ENCODE measurements at regions not wholly inside any gene's neighbourhood (a gene's known extent, or its start where the extent isn't known, plus 50 kb on each side); places are given as distances from the start of the nearest gene placed in this dataset.
"Not testable (repeated sequence)": the region's sequence is repeated elsewhere in the genome, so short reads cannot be mapped to it uniquely, and the experiment has no call there.

DNA sequence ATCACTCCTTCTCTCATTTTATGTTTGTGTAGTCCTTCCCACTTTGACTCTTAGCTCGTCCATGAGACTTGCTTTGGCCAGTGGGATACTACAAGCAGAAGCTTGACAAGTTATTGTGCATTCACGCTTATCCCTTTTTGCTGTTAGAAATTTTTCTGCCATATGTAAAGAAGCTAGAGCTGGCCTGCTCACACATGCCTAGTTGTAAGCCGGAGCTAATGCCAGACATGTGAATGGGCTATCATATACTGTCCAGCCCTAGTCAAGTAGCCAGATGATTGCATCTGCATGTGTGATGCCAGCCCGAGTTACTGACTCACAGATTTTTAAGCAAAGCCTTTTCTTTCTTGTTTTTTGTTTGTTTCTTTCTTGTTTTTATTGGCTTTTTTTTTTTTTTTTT, 460.7 kb downstream of the TDRD3 start:
- no peaks in the 10 kb centered on the region for H3K36me3 ChIP-seq (ENCODE audit: control insufficient read depth, insufficient read depth, low read length)
- H3K27ac ChIP-seq (ENCODE audit: low read depth, low read length): no peak overlapping the region
- H3K4me3 ChIP-seq (ENCODE audit: low read length): no peak overlapping the region
- no peaks in the 10 kb centered on the region for H3K4me1 ChIP-seq (ENCODE audit: control insufficient read depth, insufficient read depth, low read length)
- no peaks in the 10 kb centered on the region for H3K27me3 ChIP-seq (ENCODE audit: control insufficient read depth, insufficient read depth, low read length)
- H3K9ac ChIP-seq (ENCODE audit: low read length): no peak overlapping the region

- H3K4me3 ChIP-seq (ENCODE audit: low read length): no peak overlapping the region
- H3K27ac ChIP-seq (ENCODE audit: low read depth, low read length): no peak overlapping the region
- no peaks in the 10 kb centered on the region for H3K27me3 ChIP-seq (ENCODE audit: control insufficient read depth, insufficient read depth, low read length)
- no peaks in the 10 kb centered on the region for H3K4me1 ChIP-seq (ENCODE audit: control insufficient read depth, insufficient read depth, low read length)
- no peak overlapping the region for H3K9ac ChIP-seq (ENCODE audit: low read length)
- no peaks in the 10 kb centered on the region for H3K36me3 ChIP-seq (ENCODE audit: control insufficient read depth, insufficient read depth, low read length)
These were observed 455.9 kb downstream of the TDRD3 start for GRCh38 chr13:60852886-60853285.

GRCh38 chr13:60851378-60851777, 454.4 kb downstream of the TDRD3 start:
- H3K36me3 ChIP-seq (ENCODE audit: control insufficient read depth, insufficient read depth, low read length): no peaks in the 10 kb centered on the region
- no peak overlapping the region for H3K9ac ChIP-seq (ENCODE audit: low read length)
- no peaks in the 10 kb centered on the region for H3K4me1 ChIP-seq (ENCODE audit: control insufficient read depth, insufficient read depth, low read length)
- H3K27me3 ChIP-seq (ENCODE audit: control insufficient read depth, insufficient read depth, low read length): no peaks in the 10 kb centered on the region
- H3K4me3 ChIP-seq (ENCODE audit: low read length): no peak overlapping the region
- H3K27ac ChIP-seq (ENCODE audit: low read depth, low read length): no peak overlapping the region

- H3K9ac ChIP-seq (ENCODE audit: low read length): no peak overlapping the region
- H3K4me3 ChIP-seq (ENCODE audit: low read length): no peak overlapping the region
- no peaks in the 10 kb centered on the region for H3K27me3 ChIP-seq (ENCODE audit: control insufficient read depth, insufficient read depth, low read length)
- H3K27ac ChIP-seq (ENCODE audit: low read depth, low read length): no peak overlapping the region
- H3K4me1 ChIP-seq (ENCODE audit: control insufficient read depth, insufficient read depth, low read length): no peaks in the 10 kb centered on the region
- H3K36me3 ChIP-seq (ENCODE audit: control insufficient read depth, insufficient read depth, low read length): no peaks in the 10 kb centered on the region
These were observed 453.5 kb downstream of the TDRD3 start for GRCh38 chr13:60850526-60850925.

DNA sequence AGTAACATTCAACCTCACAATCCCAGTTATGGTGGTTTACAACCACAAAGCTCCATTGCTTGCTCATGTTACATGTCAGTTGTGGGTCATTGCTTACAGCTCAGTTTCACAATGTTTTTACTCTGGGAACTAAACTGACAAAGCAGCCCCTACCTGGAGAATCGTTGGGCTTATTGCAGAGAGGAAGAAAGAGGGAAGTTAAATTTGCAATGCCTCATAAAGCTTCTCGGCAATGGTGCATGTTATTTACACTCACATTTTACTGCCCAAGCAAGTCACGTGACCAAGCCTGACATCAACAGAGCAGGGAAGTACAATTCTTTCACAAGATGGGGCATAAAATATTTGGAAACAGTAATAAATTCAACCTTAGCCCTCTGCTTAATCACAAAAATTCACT, 441.6 kb downstream of the TDRD3 start:
- H3K4me1 ChIP-seq (ENCODE audit: control insufficient read depth, insufficient read depth, low read length): no peaks in the 10 kb centered on the region
- H3K27ac ChIP-seq (ENCODE audit: low read depth, low read length): no peak overlapping the region
- H3K36me3 ChIP-seq (ENCODE audit: control insufficient read depth, insufficient read depth, low read length): no peaks in the 10 kb centered on the region
- H3K4me3 ChIP-seq (ENCODE audit: low read length): no peak overlapping the region
- no peak overlapping the region for H3K9ac ChIP-seq (ENCODE audit: low read length)
- H3K27me3 ChIP-seq (ENCODE audit: control insufficient read depth, insufficient read depth, low read length): no peaks in the 10 kb centered on the region

GRCh38 chr13:60837806-60838205, 440.8 kb downstream of the TDRD3 start:
- Histone ChIP-seq H3K4me3 (ENCODE audit: low read length) (no peak overlapping the region), H3K9ac (ENCODE audit: low read length) (no peak overlapping the region), H3K36me3 (ENCODE audit: control insufficient read depth, insufficient read depth, low read length) (no peaks in the 10 kb centered on the region), H3K27ac (ENCODE audit: low read depth, low read length) (no peak overlapping the region), H3K27me3 (ENCODE audit: control insufficient read depth, insufficient read depth, low read length) (no peaks in the 10 kb centered on the region), H3K4me1 (ENCODE audit: control insufficient read depth, insufficient read depth, low read length) (no peaks in the 10 kb centered on the region)

DNA sequence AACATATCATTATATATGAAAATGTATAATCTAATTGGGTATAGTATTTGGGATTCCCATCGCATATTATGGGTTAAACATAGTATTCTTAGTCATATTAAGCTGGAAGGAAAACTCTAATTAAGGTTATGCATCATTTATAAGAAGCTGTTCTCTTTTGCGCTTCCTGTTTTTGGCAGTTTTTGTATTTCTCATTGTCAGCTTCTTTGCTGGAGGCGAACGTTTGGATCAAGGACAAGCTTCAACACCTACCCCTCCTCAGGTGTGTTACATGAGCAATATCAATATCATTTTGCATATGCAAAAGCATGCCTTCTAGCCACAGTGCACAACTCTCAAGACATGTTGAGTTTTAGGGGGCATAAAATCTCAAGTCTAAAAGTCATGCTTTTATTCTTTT, 439.8 kb downstream of the TDRD3 start:
- Histone ChIP-seq H3K4me3 (ENCODE audit: low read length) (no peak overlapping the region), H3K36me3 (ENCODE audit: control insufficient read depth, insufficient read depth, low read length) (no peaks in the 10 kb centered on the region), H3K27ac (ENCODE audit: low read depth, low read length) (no peak overlapping the region), H3K4me1 (ENCODE audit: control insufficient read depth, insufficient read depth, low read length) (no peaks in the 10 kb centered on the region), H3K9ac (ENCODE audit: low read length) (no peak overlapping the region), H3K27me3 (ENCODE audit: control insufficient read depth, insufficient read depth, low read length) (no peaks in the 10 kb centered on the region)

DNA sequence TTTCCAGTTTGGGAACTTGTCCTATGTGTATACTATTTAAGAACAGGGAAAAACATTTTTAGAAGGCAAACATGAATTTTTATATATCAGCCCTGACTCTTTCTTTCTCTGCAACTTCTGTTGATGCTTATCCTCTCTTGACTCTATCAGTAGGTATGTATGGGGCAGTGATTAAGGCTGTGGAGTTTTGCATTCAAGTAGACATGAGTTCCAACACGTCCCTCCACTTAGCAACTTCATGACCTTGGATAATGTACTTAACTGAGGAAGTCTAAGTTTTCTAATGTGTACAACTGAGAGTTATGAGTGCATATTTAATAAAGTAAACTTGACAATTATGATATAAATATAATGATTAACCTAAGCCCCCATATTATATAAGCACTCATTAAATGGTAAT, 414.6 kb downstream of the TDRD3 start:
- H3K36me3 ChIP-seq (ENCODE audit: control insufficient read depth, insufficient read depth, low read length): no peaks in the 10 kb centered on the region
- H3K9ac ChIP-seq (ENCODE audit: low read length): no peak overlapping the region
- no peak overlapping the region for H3K27ac ChIP-seq (ENCODE audit: low read depth, low read length)
- no peaks in the 10 kb centered on the region for H3K27me3 ChIP-seq (ENCODE audit: control insufficient read depth, insufficient read depth, low read length)
- no peaks in the 10 kb centered on the region for H3K4me1 ChIP-seq (ENCODE audit: control insufficient read depth, insufficient read depth, low read length)
- no peak overlapping the region for H3K4me3 ChIP-seq (ENCODE audit: low read length)

DNA sequence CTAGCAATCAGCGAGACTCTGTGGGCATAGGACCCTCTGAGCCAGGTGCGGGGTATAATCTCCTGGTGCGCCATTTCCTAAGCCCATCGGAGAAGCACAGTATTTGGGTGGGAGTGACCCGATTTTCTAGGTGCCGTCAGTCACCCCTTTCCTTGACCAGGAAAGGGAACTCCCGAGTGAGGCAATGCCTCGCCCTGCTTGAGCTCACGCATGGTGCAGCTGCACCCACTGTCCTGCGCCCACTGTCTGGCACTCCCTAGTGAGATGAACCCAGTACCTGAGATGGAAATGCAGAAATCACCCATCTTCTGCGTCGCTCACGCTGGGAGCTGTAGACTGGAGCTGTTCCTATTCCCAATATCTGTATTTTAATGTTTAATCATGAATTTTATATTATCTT, 408.6 kb downstream of the TDRD3 start:
- H3K9ac ChIP-seq (ENCODE audit: low read length); H3K27me3 ChIP-seq (ENCODE audit: control insufficient read depth, insufficient read depth, low read length); H3K4me1 ChIP-seq (ENCODE audit: control insufficient read depth, insufficient read depth, low read length); H3K27ac ChIP-seq (ENCODE audit: low read depth, low read length); H3K4me3 ChIP-seq (ENCODE audit: low read length); H3K36me3 ChIP-seq (ENCODE audit: control insufficient read depth, insufficient read depth, low read length): not testable (repeated sequence)

DNA sequence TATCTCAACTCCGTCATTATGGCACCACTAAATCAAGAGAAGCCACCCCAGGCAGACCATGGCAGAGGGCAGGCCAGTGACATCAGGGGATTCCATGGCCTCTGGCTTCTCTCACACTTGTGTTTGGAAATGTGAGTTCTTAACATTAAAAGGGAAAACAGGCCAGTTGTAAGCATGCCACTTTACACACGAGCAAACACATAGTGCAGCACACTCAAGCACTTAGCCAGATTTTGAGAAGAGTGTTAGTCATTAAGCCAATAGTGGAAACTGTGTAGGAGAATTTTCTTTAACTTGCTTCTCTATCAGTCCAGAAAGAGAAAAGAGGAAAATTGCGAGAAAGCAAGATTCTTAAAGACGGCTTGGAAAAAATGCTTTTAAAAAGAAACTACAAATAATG, 401.5 kb downstream of the TDRD3 start:
- Histone ChIP-seq H3K4me1 (ENCODE audit: control insufficient read depth, insufficient read depth, low read length) (no peaks in the 10 kb centered on the region), H3K27ac (ENCODE audit: low read depth, low read length) (no peak overlapping the region), H3K27me3 (ENCODE audit: control insufficient read depth, insufficient read depth, low read length) (no peaks in the 10 kb centered on the region), H3K36me3 (ENCODE audit: control insufficient read depth, insufficient read depth, low read length) (no peaks in the 10 kb centered on the region), H3K4me3 (ENCODE audit: low read length) (no peak overlapping the region), H3K9ac (ENCODE audit: low read length) (no peak overlapping the region)

DNA sequence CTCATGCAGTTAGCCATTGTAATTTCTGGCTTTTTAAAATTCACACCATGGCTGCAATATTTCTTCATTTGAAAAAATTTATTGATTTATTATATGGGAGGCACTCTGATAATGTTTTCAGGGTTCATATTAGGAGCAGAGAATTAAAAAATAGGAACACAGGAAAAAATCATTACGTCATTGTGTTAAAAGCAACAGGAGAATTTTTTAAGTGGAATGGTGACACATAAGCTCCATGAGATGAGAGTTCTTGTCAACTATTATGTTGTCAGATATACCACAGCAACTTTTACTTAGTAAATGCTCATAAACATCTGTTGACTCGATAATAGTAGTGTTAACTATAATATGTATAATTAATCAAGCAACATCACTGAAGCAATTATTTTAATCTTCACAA, 400.1 kb downstream of the TDRD3 start:
- Histone ChIP-seq H3K4me1 (ENCODE audit: control insufficient read depth, insufficient read depth, low read length) (no peaks in the 10 kb centered on the region), H3K27me3 (ENCODE audit: control insufficient read depth, insufficient read depth, low read length) (no peaks in the 10 kb centered on the region), H3K9ac (ENCODE audit: low read length) (no peak overlapping the region), H3K36me3 (ENCODE audit: control insufficient read depth, insufficient read depth, low read length) (no peaks in the 10 kb centered on the region), H3K27ac (ENCODE audit: low read depth, low read length) (no peak overlapping the region), H3K4me3 (ENCODE audit: low read length) (no peak overlapping the region)

DNA sequence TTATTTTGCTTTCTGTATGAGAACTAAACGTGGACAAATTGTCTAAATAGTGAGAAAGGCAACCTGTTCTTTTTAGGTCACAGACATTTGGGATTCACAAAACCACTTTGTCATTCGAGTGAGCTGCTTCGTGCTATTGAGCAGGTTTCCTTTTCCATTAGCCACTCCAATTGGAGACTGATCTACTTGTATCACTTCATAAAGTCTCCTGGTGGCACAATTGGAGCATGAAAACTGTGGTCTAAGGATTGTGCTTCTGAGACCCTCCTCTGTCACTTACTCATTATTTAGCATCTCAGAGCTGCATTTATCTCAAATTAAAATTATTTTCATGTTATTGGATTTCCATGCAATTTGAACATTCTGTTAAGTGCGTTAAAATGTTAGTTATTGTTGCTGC, 397.7 kb downstream of the TDRD3 start:
- H3K4me3 ChIP-seq (ENCODE audit: low read length): no peak overlapping the region
- no peak overlapping the region for H3K27ac ChIP-seq (ENCODE audit: low read depth, low read length)
- no peak overlapping the region for H3K9ac ChIP-seq (ENCODE audit: low read length)
- no peaks in the 10 kb centered on the region for H3K36me3 ChIP-seq (ENCODE audit: control insufficient read depth, insufficient read depth, low read length)
- H3K27me3 ChIP-seq (ENCODE audit: control insufficient read depth, insufficient read depth, low read length): no peaks in the 10 kb centered on the region
- H3K4me1 ChIP-seq (ENCODE audit: control insufficient read depth, insufficient read depth, low read length): no peaks in the 10 kb centered on the region

- H3K4me1 ChIP-seq (ENCODE audit: control insufficient read depth, insufficient read depth, low read length): peaks cover 2% of the 10 kb centered on the region
- no peaks in the 10 kb centered on the region for H3K27me3 ChIP-seq (ENCODE audit: control insufficient read depth, insufficient read depth, low read length)
- peak overlapping the region; percentile 35 for H3K27ac ChIP-seq (ENCODE audit: low read depth, low read length)
- no peaks in the 10 kb centered on the region for H3K36me3 ChIP-seq (ENCODE audit: control insufficient read depth, insufficient read depth, low read length)
- H3K9ac ChIP-seq (ENCODE audit: low read length): no peak overlapping the region
- H3K4me3 ChIP-seq (ENCODE audit: low read length): no peak overlapping the region
These were observed 393.6 kb downstream of the TDRD3 start for GRCh38 chr13:60790620-60791019.

All from rectal smooth muscle tissue (tissue), 1 donor.